SU-DHL-6 (cell line): ENCODE measurements at regions not wholly inside any gene's neighbourhood (a gene's known extent, or its start where the extent isn't known, plus 50 kb on each side); places are given as distances from the start of the nearest gene placed in this dataset.

ENCODE experiments used
- CTCF ChIP-seq: fragments of 200-600 bp; sonication (generic); IDR thresholded peaks from one replicate; pipeline ENCODE4 v1.5.1; 2017; ENCODE audit warnings: antibody characterized with exemption, mild to moderate bottlenecking, low read length, moderate library complexity; ENCODE audit not compliant: insufficient read depth, poor library complexity, severe bottlenecking
- EZH2phosphoT487 ChIP-seq: fragments of 200-600 bp; sonication (generic), shearing (Covaris generic); conservative IDR thresholded peaks from 2 replicates; pipeline ENCODE4 v1.6.1; 2018; ENCODE audit warnings: mild to moderate bottlenecking, antibody characterized with exemption, low read length, moderate library complexity, mixed read lengths

- TF ChIP-seq CTCF (no peak), EZH2phosphoT487 (no peak)
These were observed 68.8 kb upstream of the DLG1 start for GRCh38 chr3:197367081-197367780.
